C1 segment of cervical spinal cord (tissue), 14 donors: ENCODE measurements at regions not wholly inside any gene's neighbourhood (a gene's known extent, or its start where the extent isn't known, plus 50 kb on each side); places are given as distances from the start of the nearest gene placed in this dataset.

ENCODE experiments used
- DNase-seq, 14 donors: peaks; one replicate each; lab custom pipeline; 2025; lab: John Stamatoyannopoulos, UW

DNA sequence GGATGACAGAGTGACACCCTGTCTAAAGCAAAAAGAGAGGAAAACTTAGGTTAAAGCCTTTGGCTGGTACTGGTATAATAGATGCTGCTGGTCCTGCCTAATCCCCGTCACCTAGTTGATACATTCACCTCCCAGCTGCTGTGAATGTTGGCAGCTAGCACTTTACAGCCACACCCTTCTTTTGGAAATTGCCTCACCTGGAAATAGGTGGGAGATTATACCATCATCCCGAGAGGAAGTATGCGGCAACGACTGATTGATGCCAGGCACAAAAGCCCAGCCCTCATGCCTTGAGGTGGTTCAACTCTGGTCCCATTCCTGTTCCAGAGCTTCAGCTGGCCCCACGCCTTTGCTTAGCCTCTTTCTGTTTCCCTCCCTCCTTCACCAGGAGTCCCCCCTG, 53.2 kb upstream of the SIAH1 start:
- no peak for DNase-seq

DNA sequence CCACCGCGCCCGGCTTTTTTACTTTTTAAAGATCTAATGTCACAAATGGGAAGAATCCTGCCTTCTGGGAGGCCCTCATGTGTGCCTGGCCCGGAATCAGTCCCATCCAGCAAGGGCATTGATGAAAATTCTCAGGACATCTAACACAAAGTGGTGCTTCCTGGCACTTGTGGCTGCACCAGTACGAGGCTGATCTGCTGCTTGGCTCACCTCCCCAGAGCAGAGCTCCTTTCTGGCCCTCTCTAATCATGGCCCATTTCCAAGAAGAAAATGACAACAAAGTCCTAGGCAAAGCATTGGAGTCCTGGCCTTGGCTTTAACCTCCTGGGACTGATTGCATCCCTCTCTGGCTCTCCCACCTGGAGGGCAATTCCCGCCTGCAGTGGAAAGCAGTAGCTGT, 50.7 kb upstream of the SIAH1 start:
- peak in 1 of 14 donors; percentile 41 for DNase-seq

DNA sequence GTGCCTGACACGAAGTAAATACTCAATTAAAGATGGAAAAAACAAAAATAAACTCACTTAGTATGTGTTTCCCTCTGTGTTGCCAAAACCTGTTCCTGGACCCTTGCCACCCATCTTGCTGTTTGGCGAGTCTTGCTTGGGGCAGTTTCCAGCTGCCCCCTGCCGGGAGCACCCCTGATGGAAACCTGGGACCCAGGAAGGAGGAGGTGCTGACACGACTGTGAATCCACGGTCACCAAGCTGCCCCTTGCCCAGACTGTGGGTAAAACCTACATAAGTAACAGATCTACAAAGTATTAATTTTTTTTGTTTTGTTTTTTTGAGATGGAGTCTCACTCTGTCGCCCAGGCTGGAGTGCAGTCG, 50.1 kb upstream of the SIAH1 start:
- DNase-seq, result no peak
